SK-N-SH (cell line): ENCODE measurements at regions not wholly inside any gene's neighbourhood (a gene's known extent, or its start where the extent isn't known, plus 50 kb on each side); places are given as distances from the start of the nearest gene placed in this dataset.

ENCODE experiments used
- CTCF ChIA-PET: fragments of 300-600, 350-600 bp; formaldehyde crosslinking; extraction: SDS; loops from one replicate; lab custom pipeline; 2021; lab: Yijun Ruan, JAX
- POLR2A ChIA-PET: fragments of 350-600 bp; sonication (Branson Sonifier 250); formaldehyde crosslinking; extraction: SDS; loops from one replicate; lab custom pipeline; 2020; ENCODE audit warnings: antibody characterized with exemption, inconsistent platforms; lab: Yijun Ruan, JAX
- DNase-seq: peaks from one replicate; pipeline ENCODE4 v3.0.0; 2012
- H2AFZ ChIP-seq: fragments of 200-600 bp; sonication (generic); 2 replicates; pipeline ENCODE4 v1.8.1; 2016; ENCODE audit warnings: antibody characterized with exemption, mild to moderate bottlenecking, low read depth
- H3F3A ChIP-seq: fragments of 200-600 bp; sonication (generic); replicated peaks from 2 replicates; pipeline ENCODE3; 2016; ENCODE audit warnings: antibody characterized with exemption, mild to moderate bottlenecking; ENCODE audit not compliant: insufficient read depth
- H3K27ac ChIP-seq, 2 experiments: fragments of 200-500 bp in 1 of 2; fragments of 200-600 bp in 1 of 2; sonication (Bioruptor generic) in 1 of 2; sonication (generic), shearing (Covaris generic) in 1 of 2; 2 replicates each; pipeline versions ENCODE4 v1.5.1 to v1.6.1; 2014 to 2016; ENCODE audit warnings: low read depth in 2 of 2, inconsistent platforms in 1 of 2, low read length in 1 of 2, mild to moderate bottlenecking in 1 of 2, mixed read lengths in 1 of 2
- H3K27me3 ChIP-seq: fragments of 200-600 bp; sonication (generic), shearing (Covaris generic); 2 replicates; pipeline ENCODE4 v1.6.1; 2016; ENCODE audit warnings: mixed run types; ENCODE audit not compliant: insufficient read depth
- H3K36me3 ChIP-seq, 2 experiments: fragments of 200-500 bp in 1 of 2; fragments of 200-600 bp in 1 of 2; sonication (Bioruptor generic) in 1 of 2; sonication (generic) in 1 of 2; replicated peaks in 1 of 2; 2 replicates each; pipeline versions ENCODE3 to v1.5.1; 2014 to 2016; ENCODE audit warnings: low read length in 1 of 2, mild to moderate bottlenecking in 1 of 2; ENCODE audit not compliant: insufficient read depth in 2 of 2, control insufficient read depth in 1 of 2
- H3K4me1 ChIP-seq, 2 experiments: fragments of 200-500 bp in 1 of 2; fragments of 200-600 bp in 1 of 2; sonication (Bioruptor generic) in 1 of 2; sonication (generic), shearing (Covaris generic) in 1 of 2; 2 replicates each; pipeline versions ENCODE4 v1.5.1 to v1.6.1; 2014 to 2016; ENCODE audit warnings: low read depth in 1 of 2, low read length in 1 of 2, mixed run types in 1 of 2; ENCODE audit not compliant: insufficient read depth in 2 of 2, control insufficient read depth in 1 of 2
- H3K4me2 ChIP-seq: fragments of 200-600 bp; sonication (generic), shearing (Covaris generic); 2 replicates; pipeline ENCODE4 v1.6.1; 2017; ENCODE audit warnings: mixed run types
- H3K4me3 ChIP-seq, 2 experiments: fragments of 200-500 bp in 1 of 2; fragments of 200-600 bp in 1 of 2; sonication (Bioruptor generic) in 1 of 2; sonication (generic), shearing (Covaris generic) in 1 of 2; 2 replicates each; pipeline versions ENCODE4 v1.5.1 to v1.8.1; 2014 to 2016; ENCODE audit warnings: low read depth in 2 of 2, inconsistent platforms in 1 of 2, low read length in 1 of 2, mild to moderate bottlenecking in 1 of 2, mixed read lengths in 1 of 2, moderate library complexity in 1 of 2
- H3K79me2 ChIP-seq: fragments of 200-600 bp; sonication (generic); 2 replicates; pipeline ENCODE4 v1.8.1; 2017; ENCODE audit warnings: mild to moderate bottlenecking; ENCODE audit not compliant: insufficient read depth
- H3K9ac ChIP-seq: fragments of 200-600 bp; sonication (generic); 2 replicates; pipeline ENCODE4 v1.6.1; 2017; ENCODE audit warnings: mixed run types
- H3K9me2 ChIP-seq: fragments of 200-600 bp; sonication (generic); 2 replicates; pipeline ENCODE4 v1.6.1; 2017; ENCODE audit warnings: mixed run types
- H3K9me3 ChIP-seq: fragments of 200-600 bp; sonication (generic); 2 replicates; pipeline ENCODE4 v1.6.1; 2017; ENCODE audit warnings: mixed run types, mild to moderate bottlenecking, moderate library complexity
- H4K20me1 ChIP-seq: fragments of 200-600 bp; sonication (generic); 2 replicates; pipeline ENCODE4 v1.6.1; 2017; ENCODE audit warnings: mild to moderate bottlenecking, mixed run types; ENCODE audit not compliant: insufficient read depth
- CHD2 ChIP-seq: fragments of 150-350 bp; IDR thresholded peaks from 2 replicates; pipeline ENCODE4 v1.6.1; 2018; ENCODE audit warnings: low read length; ENCODE audit not compliant: partially characterized antibody
- EZH2phosphoT487 ChIP-seq: fragments of 200-600 bp; sonication (generic); IDR thresholded peaks from 2 replicates; pipeline ENCODE4 v1.6.1; 2017; ENCODE audit warnings: low read depth, mixed run types, mild to moderate bottlenecking, antibody characterized with exemption, moderate library complexity, borderline replicate concordance
- MAX ChIP-seq: IDR thresholded peaks from 2 replicates; pipeline ENCODE4 v1.4.0; 2012; ENCODE audit warnings: low read depth
- MXI1 ChIP-seq: IDR thresholded peaks from 2 replicates; pipeline ENCODE4 v1.6.1; 2012; ENCODE audit warnings: mild to moderate bottlenecking, low read depth, low read length, improper control_type of control experiment
- PBX3 ChIP-seq: IDR thresholded peaks from 2 replicates; pipeline ENCODE4; 2012
- RAD21 ChIP-seq: IDR thresholded peaks from 2 replicates; pipeline ENCODE4 v1.6.1; 2012; ENCODE audit warnings: mild to moderate bottlenecking, low read length
- RCOR1 ChIP-seq: fragments of 150-350 bp; IDR thresholded peaks from 2 replicates; pipeline ENCODE4 v1.6.1; 2017; ENCODE audit warnings: antibody characterized with exemption, low read length
- TCF12 ChIP-seq: IDR thresholded peaks from 2 replicates; pipeline ENCODE4 v1.4.0; 2012
- WGBS: methylation state at CpG from one replicate; pipeline ENCODE4 v1.1.6; 2017; ENCODE audit warnings: low lambda C conversion rate; 5-methylcytosine and 5-hydroxymethylcytosine counted together

GRCh38 chr12:127883013-127883412 lies 384.0 kb upstream of the TMEM132C start (continued):
- TF ChIP-seq EZH2phosphoT487, result no peak

GRCh38 chr12:127885954-127886750 lies 380.8 kb upstream of the TMEM132C start:
- WGBS, result 8% methylated on average over 5 of the region's 5 CpGs
- no peak overlapping the region for H3K4me2 ChIP-seq
- H3K4me3 ChIP-seq, result no peak overlapping the region
- ChIA-PET CTCF (interaction anchor here (0.6 kb wide), 1 partner anchor 54 kb away, joined by 3 read pairs; no protein-coding TSS in a partner anchor), POLR2A (no interaction called here)
- no peaks in the 10 kb centered on the region for H3F3A ChIP-seq
- no peak overlapping the region for H3K9ac ChIP-seq
- no peak for DNase-seq
- H3K27me3 ChIP-seq, result no peaks in the 10 kb centered on the region
- no peak overlapping the region for H3K27ac ChIP-seq
- H3K4me1 ChIP-seq, result no peaks in the 10 kb centered on the region
- H3K9me2 ChIP-seq, result no peaks in the 10 kb centered on the region
- no peaks in the 10 kb centered on the region for H3K79me2 ChIP-seq
- TF ChIP-seq EZH2phosphoT487 (no peak), RCOR1 (no peak), MAX (no peak), RAD21 (no peak), TCF12 (no peak)
- no peaks in the 10 kb centered on the region for H3K36me3 ChIP-seq
- H3K9me3 ChIP-seq, result no peaks in the 10 kb centered on the region; the same call in none of the 2 replicates
- no peaks in the 10 kb centered on the region for H4K20me1 ChIP-seq
- no peak overlapping the region for H2AFZ ChIP-seq

- 10% methylated on average over 1 of the region's 1 CpG for WGBS
- DNase-seq, result no peak
- H3K9me3 ChIP-seq, result no peaks in the 10 kb centered on the region; the same call in 1 of the 2 replicates
- CTCF ChIA-PET, result no interaction called here
- TF ChIP-seq CHD2 (no peak), PBX3 (no peak), MXI1 (no peak)
- TF ChIP-seq, all 33 proteins: peak for 0
- no peak overlapping the region for H3K27ac ChIP-seq
- H3F3A ChIP-seq, result no peaks in the 10 kb centered on the region
- H3K4me3 ChIP-seq, result no peak overlapping the region
- no peak overlapping the region for H2AFZ ChIP-seq
- H3K9ac ChIP-seq, result no peak overlapping the region
- POLR2A ChIA-PET, result no interaction called here
- H3K4me1 ChIP-seq, result no peaks in the 10 kb centered on the region
- H4K20me1 ChIP-seq, result no peaks in the 10 kb centered on the region
- no peaks in the 10 kb centered on the region for H3K79me2 ChIP-seq
- no peaks in the 10 kb centered on the region for H3K9me2 ChIP-seq
- no peak overlapping the region for H3K4me2 ChIP-seq
- no peaks in the 10 kb centered on the region for H3K27me3 ChIP-seq
- H3K36me3 ChIP-seq, result no peaks in the 10 kb centered on the region
These were observed 380.1 kb upstream of the TMEM132C start for GRCh38 chr12:127886827-127887226.
